H1 (cell line): ENCODE measurements at regions not wholly inside any gene's neighbourhood (a gene's known extent, or its start where the extent isn't known, plus 50 kb on each side); places are given as distances from the start of the nearest gene placed in this dataset.

Source experiments
- CTCF ChIA-PET: fragments of 300-600 bp; sonication (Branson Sonifier 250); formaldehyde crosslinking; loops from one replicate; lab custom pipeline; 2021; ENCODE audit not compliant: partially characterized antibody; lab: Charles Lee
- POLR2A ChIA-PET: fragments of 300-600 bp; sonication (Branson Sonifier 250); formaldehyde crosslinking; loops from one replicate; lab custom pipeline; 2021; ENCODE audit warnings: inconsistent platforms; ENCODE audit not compliant: partially characterized antibody; lab: Charles Lee
- DNase-seq, 2 experiments: peaks; one replicate each; pipeline versions ENCODE4 v3.0.0 to v3.0.0-alpha.2; 2010 to 2022; ENCODE audit warnings: low spot score in 2 of 2, low read depth in 1 of 2, mixed read lengths in 1 of 2
- FAIRE-seq: peaks from 2 replicates; lab custom pipeline; 2011; peaks lifted over from hg19 to GRCh38; lab: Jason Lieb, UNC
- H2AFZ ChIP-seq: 2 replicates; pipeline ENCODE4 v1.8.1; 2012; ENCODE audit warnings: low read length, inconsistent platforms
- H2AK5ac ChIP-seq: 2 replicates; pipeline ENCODE4 v1.6.1; 2013; ENCODE audit warnings: low read depth, low read length
- H2BK120ac ChIP-seq: replicated peaks from 2 replicates; pipeline ENCODE3; 2013; ENCODE audit warnings: low read depth, low read length, inconsistent platforms
- H2BK12ac ChIP-seq: 2 replicates; pipeline ENCODE4 v1.6.1; 2013; ENCODE audit warnings: low read depth, low read length
- H2BK15ac ChIP-seq: 2 replicates; pipeline ENCODE4 v1.6.1; 2013; ENCODE audit warnings: low read length
- H2BK20ac ChIP-seq: 2 replicates; pipeline ENCODE4 v1.6.1; 2013; ENCODE audit warnings: low read length
- H2BK5ac ChIP-seq: 2 replicates; pipeline ENCODE4 v1.6.1; 2013; ENCODE audit warnings: low read depth, low read length
- H3K14ac ChIP-seq: 2 replicates; pipeline ENCODE4 v1.6.1; 2013; ENCODE audit warnings: inconsistent platforms; ENCODE audit not compliant: insufficient read length
- H3K18ac ChIP-seq: 2 replicates; pipeline ENCODE4 v1.6.1; 2013; ENCODE audit warnings: low read length; ENCODE audit errors: extremely low read depth
- H3K23ac ChIP-seq: 2 replicates; pipeline ENCODE4 v1.6.1; 2013; ENCODE audit warnings: inconsistent platforms; ENCODE audit not compliant: insufficient read length
- H3K23me2 ChIP-seq: 2 replicates; pipeline ENCODE4 v1.6.1; 2013; ENCODE audit warnings: low read depth, low read length
- H3K27ac ChIP-seq: 2 replicates; pipeline ENCODE4 v1.6.1; 2011; ENCODE audit warnings: low read depth, low read length, inconsistent platforms
- H3K27me3 ChIP-seq, 4 experiments: replicated peaks in 1 of 4; 1 replicate in 1 of 4; 2 replicates in 3 of 4; pipeline versions ENCODE4 v1.6.1 to v1.8.1; 2011 to 2013; ENCODE audit warnings: low read length in 3 of 4, mild to moderate bottlenecking in 3 of 4, inconsistent platforms in 2 of 4, mixed read lengths in 2 of 4, moderate library complexity in 1 of 4; ENCODE audit not compliant: control insufficient read depth in 3 of 4, insufficient read depth in 3 of 4; ENCODE audit errors: extremely low read depth in 1 of 4
- H3K36me3 ChIP-seq, 4 experiments: 2 replicates each; pipeline versions ENCODE4 v1.6.1 to v1.8.1; 2011 to 2013; ENCODE audit warnings: mild to moderate bottlenecking in 4 of 4, low read length in 3 of 4, moderate library complexity in 2 of 4, control low read depth in 1 of 4, inconsistent platforms in 1 of 4; ENCODE audit not compliant: insufficient read depth in 4 of 4, control insufficient read depth in 2 of 4
- H3K4ac ChIP-seq: replicated peaks from 2 replicates; pipeline ENCODE3; 2013; ENCODE audit warnings: low read length, low read depth, mixed read lengths, inconsistent platforms; ENCODE audit not compliant: insufficient read length
- H3K4me1 ChIP-seq, 4 experiments: replicated peaks in 1 of 4; 1 replicate in 1 of 4; 2 replicates in 3 of 4; pipeline versions ENCODE4 v1.6.1 to v1.8.1; 2011 to 2013; ENCODE audit warnings: low read length in 3 of 4, inconsistent platforms in 2 of 4, mixed read lengths in 1 of 4; ENCODE audit not compliant: insufficient read depth in 4 of 4, control insufficient read depth in 3 of 4
- H3K4me2 ChIP-seq, 2 experiments: 2 replicates each; pipeline versions ENCODE4 v1.6.1 to v1.8.1; 2011 to 2013; ENCODE audit warnings: low read depth in 2 of 2, low read length in 2 of 2, control low read depth in 1 of 2, inconsistent platforms in 1 of 2, mild to moderate bottlenecking in 1 of 2; ENCODE audit not compliant: insufficient read depth in 1 of 2
- H3K4me3 ChIP-seq, 4 experiments: fragments of 200-600, 300-600 bp in 1 of 4; sonication (generic), shearing (Covaris generic), sonication (Bioruptor Twin) in 1 of 4; 2 replicates each; pipeline versions ENCODE4 v1.5.1 to v1.8.1; 2011 to 2016; ENCODE audit warnings: low read length in 4 of 4, low read depth in 3 of 4, control low read depth in 2 of 4, inconsistent platforms in 2 of 4, mild to moderate bottlenecking in 2 of 4, mixed read lengths in 1 of 4, moderate library complexity in 1 of 4; ENCODE audit not compliant: insufficient read depth in 2 of 4; ENCODE audit errors: extremely low read depth in 1 of 4
- H3K56ac ChIP-seq: replicated peaks from 2 replicates; pipeline ENCODE3; 2013; ENCODE audit warnings: low read depth, mild to moderate bottlenecking, mixed read lengths, low read length, inconsistent platforms; ENCODE audit not compliant: insufficient read length
- H3K79me1 ChIP-seq: 2 replicates; pipeline ENCODE4 v1.6.1; 2013; ENCODE audit warnings: low read depth, low read length, control low read depth
- H3K79me2 ChIP-seq, 2 experiments: 2 replicates each; pipeline versions ENCODE4 v1.6.1 to v1.8.1; 2012 to 2013; ENCODE audit warnings: low read length in 2 of 2, mild to moderate bottlenecking in 2 of 2, inconsistent platforms in 1 of 2; ENCODE audit not compliant: insufficient read depth in 2 of 2, control insufficient read depth in 1 of 2
- H3K9ac ChIP-seq, 4 experiments: replicated peaks in 1 of 4; 1 replicate in 1 of 4; 2 replicates in 3 of 4; pipeline versions ENCODE4 v1.6.1 to v1.8.1; 2011 to 2013; ENCODE audit warnings: low read depth in 3 of 4, low read length in 3 of 4, control low read depth in 2 of 4, mild to moderate bottlenecking in 2 of 4, moderate library complexity in 2 of 4, inconsistent platforms in 1 of 4; ENCODE audit errors: extremely low read depth in 1 of 4
- H3K9me3 ChIP-seq, 2 experiments: 2 replicates each; pipeline versions ENCODE4 v1.6.1 to v1.8.1; 2012 to 2013; ENCODE audit warnings: mild to moderate bottlenecking in 2 of 2, moderate library complexity in 2 of 2, control low read depth in 1 of 2, inconsistent platforms in 1 of 2, low read depth in 1 of 2, low read length in 1 of 2, mixed read lengths in 1 of 2; ENCODE audit not compliant: insufficient read depth in 2 of 2
- H4K20me1 ChIP-seq, 2 experiments: replicated peaks in 1 of 2; 2 replicates each; pipeline versions ENCODE3 to v1.8.1; 2011 to 2013; ENCODE audit warnings: inconsistent platforms in 2 of 2, low read length in 2 of 2, mild to moderate bottlenecking in 1 of 2; ENCODE audit not compliant: insufficient read depth in 2 of 2, control insufficient read depth in 1 of 2
- H4K5ac ChIP-seq: 2 replicates; pipeline ENCODE4 v1.6.1; 2013; ENCODE audit warnings: low read length, low read depth, mixed read lengths, inconsistent platforms; ENCODE audit not compliant: insufficient read length
- H4K8ac ChIP-seq: 2 replicates; pipeline ENCODE4 v1.8.0; 2013; ENCODE audit warnings: mild to moderate bottlenecking, moderate library complexity, low read length, inconsistent platforms; ENCODE audit not compliant: insufficient read depth; ENCODE audit errors: extremely low read depth
- H4K91ac ChIP-seq: replicated peaks from 2 replicates; pipeline ENCODE3; 2013; ENCODE audit warnings: low read length, mixed read lengths, inconsistent platforms; ENCODE audit not compliant: insufficient read length
- PHF8 ChIP-seq: fragments of 200-600 bp; sonication (generic); conservative IDR thresholded peaks from 2 replicates; pipeline ENCODE4 v1.7.1; 2012; ENCODE audit warnings: low read depth, mild to moderate bottlenecking, inconsistent platforms, low read length, moderate library complexity
- WGBS, 2 experiments: shearing (Covaris generic) in 1 of 2; methylation state at CpG; one replicate each; pipeline versions ENCODE4 v1.1.6 to v1.1.7; 2013 to 2015; ENCODE audit warnings: low lambda C conversion rate in 2 of 2, mixed read lengths in 2 of 2, inconsistent platforms in 1 of 2, low coverage in 1 of 2, missing lambda C conversion rate in 1 of 2; ENCODE audit not compliant: insufficient replicate concordance in 2 of 2, insufficient coverage in 1 of 2, insufficient read length in 1 of 2; ENCODE audit errors: extremely low coverage in 1 of 2, missing lambda C conversion rate in 1 of 2; 5-methylcytosine and 5-hydroxymethylcytosine counted together

- no peak overlapping the region for H3K4ac ChIP-seq
- H3K56ac ChIP-seq: no peak overlapping the region
- H2BK12ac ChIP-seq: no peak overlapping the region
- H3K27me3 ChIP-seq: no peaks in the 10 kb centered on the region; a peak in 1 of 7 replicates
- no peak overlapping the region for H2AK5ac ChIP-seq
- H3K23me2 ChIP-seq: no peaks in the 10 kb centered on the region
- ChIA-PET CTCF (interaction anchor here (0.8 kb wide), 1 partner anchor 40 kb away, joined by 3 read pairs; no protein-coding TSS in a partner anchor), POLR2A (no interaction called here)
- no peak overlapping the region for H2BK20ac ChIP-seq
- no peaks in the 10 kb centered on the region for H3K36me3 ChIP-seq
- peaks cover 0 to 11% (median 4%) of the 10 kb centered on the region in 4 experiments; a peak in 4 of 7 replicates for H3K4me1 ChIP-seq
- no peak overlapping the region for H3K9ac ChIP-seq
- no peak overlapping the region for H4K8ac ChIP-seq
- no peak overlapping the region for H2BK15ac ChIP-seq
- no peak overlapping the region for H2BK5ac ChIP-seq
- H3K18ac ChIP-seq: no peak overlapping the region
- WGBS, 2 experiments: 73% methylated on average over 5 of the region's 5 CpGs; no CpG with 5 or more reads in 1 of the 2 experiments
- H4K5ac ChIP-seq: no peak overlapping the region
- no peaks in the 10 kb centered on the region for H4K20me1 ChIP-seq
- no peaks in the 10 kb centered on the region for H3K9me3 ChIP-seq
- no peak overlapping the region for H4K91ac ChIP-seq
- FAIRE-seq (no peak), DNase-seq (no peak)
- H2AFZ ChIP-seq: no peak overlapping the region
- H3K79me2 ChIP-seq: no peaks in the 10 kb centered on the region
- no peak overlapping the region for H3K23ac ChIP-seq
- no peak overlapping the region for H3K27ac ChIP-seq
- no peaks in the 10 kb centered on the region for H3K79me1 ChIP-seq
- H3K14ac ChIP-seq: no peak overlapping the region
- no peak overlapping the region for H2BK120ac ChIP-seq
- H3K4me3 ChIP-seq: no peak overlapping the region
- H3K4me2 ChIP-seq: no peak overlapping the region
- no peak for TF ChIP-seq PHF8
Measured at GRCh38 chr14:56862836-56863235, 52.6 kb upstream of the OTX2 start.
